ENCODE measurements at regions not wholly inside any gene's neighbourhood (a gene's known extent, or its start where the extent isn't known, plus 50 kb on each side); places are given as distances from the start of the nearest gene placed in this dataset.
"Not testable (repeated sequence)": the region's sequence is repeated elsewhere in the genome, so short reads cannot be mapped to it uniquely, and the experiment has no call there.

- no peak overlapping the region for H3K9ac ChIP-seq (ENCODE audit: insufficient read length)
- H3K9me3 ChIP-seq (ENCODE audit: low read depth, low read length), result no peaks in the 10 kb centered on the region
- no peak for DNase-seq (ENCODE audit: low read depth, low spot score)
- no peak overlapping the region for H3K4me3 ChIP-seq
- no peak overlapping the region for H3K27ac ChIP-seq
- H3K36me3 ChIP-seq (ENCODE audit: insufficient read depth, low read length), result no peaks in the 10 kb centered on the region
- TF ChIP-seq FOXP2 (optimal IDR thresholded peaks at IDR 0.05; ENCODE audit: control extremely low read depth, extremely low read length, insufficient read depth) (no peak), EZH2 (IDR thresholded peaks at IDR 0.05) (no peak), POLR2AphosphoS5 (IDR thresholded peaks at IDR 0.05; ENCODE audit: borderline replicate concordance, low read depth, low read length) (no peak)
These were observed 556.7 kb upstream of the HTR1E start for GRCh38 chr6:86380571-86381125.

- H3K4me3 ChIP-seq, result no peak overlapping the region
- TF ChIP-seq POLR2AphosphoS5 (IDR thresholded peaks at IDR 0.05; ENCODE audit: borderline replicate concordance, low read depth, low read length), result no peak
- no peak for TF ChIP-seq EZH2 (IDR thresholded peaks at IDR 0.05)
- no peak for TF ChIP-seq FOXP2 (optimal IDR thresholded peaks at IDR 0.05; ENCODE audit: control extremely low read depth, extremely low read length, insufficient read depth)
- no peak overlapping the region for H3K27ac ChIP-seq
- H3K9me3 ChIP-seq (ENCODE audit: low read depth, low read length), result no peaks in the 10 kb centered on the region
- no peak for DNase-seq (ENCODE audit: low read depth, low spot score)
- no peaks in the 10 kb centered on the region for H3K36me3 ChIP-seq (ENCODE audit: insufficient read depth, low read length)
- no peak overlapping the region for H3K9ac ChIP-seq (ENCODE audit: insufficient read length)
These were observed 579.5 kb upstream of the HTR1E start for GRCh38 chr6:86357877-86358276.

- no peak for DNase-seq (ENCODE audit: low read depth, low spot score)
- Histone ChIP-seq H3K9me3 (ENCODE audit: low read depth, low read length) (no peaks in the 10 kb centered on the region), H3K9ac (ENCODE audit: insufficient read length) (no peak overlapping the region), H3K4me3 (no peak overlapping the region), H3K36me3 (ENCODE audit: insufficient read depth, low read length) (no peaks in the 10 kb centered on the region), H3K27ac (no peak overlapping the region)
- TF ChIP-seq EZH2 (IDR thresholded peaks at IDR 0.05) (no peak), FOXP2 (optimal IDR thresholded peaks at IDR 0.05; ENCODE audit: control extremely low read depth, extremely low read length, insufficient read depth) (no peak)
These were observed 582.1 kb upstream of the HTR1E start for GRCh38 chr6:86355271-86355670.

GRCh38 chr6:86331919-86332318, 605.4 kb upstream of the HTR1E start:
- no peak for TF ChIP-seq EZH2 (IDR thresholded peaks at IDR 0.05)
- TF ChIP-seq POLR2AphosphoS5 (IDR thresholded peaks at IDR 0.05; ENCODE audit: borderline replicate concordance, low read depth, low read length), result no peak
- TF ChIP-seq FOXP2 (optimal IDR thresholded peaks at IDR 0.05; ENCODE audit: control extremely low read depth, extremely low read length, insufficient read depth), result no peak
- H3K9me3 ChIP-seq (ENCODE audit: low read depth, low read length), result no peaks in the 10 kb centered on the region
- no peak for DNase-seq (ENCODE audit: low read depth, low spot score)
- no peak overlapping the region for H3K27ac ChIP-seq
- no peak overlapping the region for H3K9ac ChIP-seq (ENCODE audit: insufficient read length)
- H3K4me3 ChIP-seq, result no peak overlapping the region
- no peaks in the 10 kb centered on the region for H3K36me3 ChIP-seq (ENCODE audit: insufficient read depth, low read length)

DNA sequence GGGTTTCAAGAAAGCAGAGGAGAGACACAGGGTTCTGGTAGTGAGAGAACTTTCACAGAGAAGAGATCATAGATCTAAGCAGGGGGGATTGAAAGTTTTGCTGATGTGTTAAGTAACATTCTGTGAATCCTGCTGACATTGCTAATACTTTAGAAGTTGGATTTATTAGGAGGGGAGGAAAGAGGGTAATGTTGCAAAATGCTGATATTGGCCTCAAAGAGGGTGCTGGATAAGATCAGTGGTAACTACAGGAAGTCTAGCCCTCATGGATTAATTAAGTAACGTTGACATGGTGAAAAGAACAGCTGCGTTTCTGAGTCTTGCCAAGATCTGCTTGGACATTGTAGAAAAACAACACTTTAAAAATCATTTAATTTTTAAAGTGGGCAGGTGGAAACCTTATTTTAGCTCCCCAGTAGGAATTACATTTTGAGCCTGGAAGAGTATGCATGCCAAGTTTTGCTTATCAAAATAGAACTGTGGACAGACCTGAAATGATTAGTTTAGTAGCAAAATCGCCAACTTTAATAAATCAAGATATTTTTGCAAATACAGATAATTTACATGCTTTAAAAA, 606.0 kb upstream of the HTR1E start:
- TF ChIP-seq POLR2AphosphoS5 (IDR thresholded peaks at IDR 0.05; ENCODE audit: borderline replicate concordance, low read depth, low read length), result peak; percentile 73; the same call in 1 of the 2 replicates
- no peak for TF ChIP-seq EZH2 (IDR thresholded peaks at IDR 0.05)
- H3K27ac ChIP-seq, result peak overlapping the region; percentile 34; the same call in 1 of the 2 replicates
- no peaks in the 10 kb centered on the region for H3K9me3 ChIP-seq (ENCODE audit: low read depth, low read length)
- H3K9ac ChIP-seq (ENCODE audit: insufficient read length), result no peak overlapping the region
- H3K36me3 ChIP-seq (ENCODE audit: insufficient read depth, low read length), result no peaks in the 10 kb centered on the region
- H3K4me3 ChIP-seq, result peak overlapping the region; percentile 28; the same call in 1 of the 2 replicates
- DNase-seq (ENCODE audit: low read depth, low spot score), result peak; percentile 78

- no peak overlapping the region for H3K4me3 ChIP-seq
- DNase-seq (ENCODE audit: low read depth, low spot score), result no peak
- no peaks in the 10 kb centered on the region for H3K36me3 ChIP-seq (ENCODE audit: insufficient read depth, low read length)
- TF ChIP-seq POLR2AphosphoS5 (IDR thresholded peaks at IDR 0.05; ENCODE audit: borderline replicate concordance, low read depth, low read length) (no peak), FOXP2 (optimal IDR thresholded peaks at IDR 0.05; ENCODE audit: control extremely low read depth, extremely low read length, insufficient read depth) (no peak), EZH2 (IDR thresholded peaks at IDR 0.05) (no peak)
- no peak overlapping the region for H3K9ac ChIP-seq (ENCODE audit: insufficient read length)
- no peak overlapping the region for H3K27ac ChIP-seq
- H3K9me3 ChIP-seq (ENCODE audit: low read depth, low read length), result no peaks in the 10 kb centered on the region
These were observed 631.1 kb upstream of the HTR1E start for GRCh38 chr6:86306210-86306609.

GRCh38 chr6:86285876-86286275, 643.2 kb upstream of the SYNCRIP start:
- H3K9me3 ChIP-seq (ENCODE audit: low read depth, low read length), result no peaks in the 10 kb centered on the region
- no peak overlapping the region for H3K27ac ChIP-seq
- H3K36me3 ChIP-seq (ENCODE audit: insufficient read depth, low read length), result no peaks in the 10 kb centered on the region
- H3K4me3 ChIP-seq, result no peak overlapping the region
- TF ChIP-seq FOXP2 (optimal IDR thresholded peaks at IDR 0.05; ENCODE audit: control extremely low read depth, extremely low read length, insufficient read depth), result no peak
- no peak overlapping the region for H3K9ac ChIP-seq (ENCODE audit: insufficient read length)
- DNase-seq (ENCODE audit: low read depth, low spot score), result no peak

DNA sequence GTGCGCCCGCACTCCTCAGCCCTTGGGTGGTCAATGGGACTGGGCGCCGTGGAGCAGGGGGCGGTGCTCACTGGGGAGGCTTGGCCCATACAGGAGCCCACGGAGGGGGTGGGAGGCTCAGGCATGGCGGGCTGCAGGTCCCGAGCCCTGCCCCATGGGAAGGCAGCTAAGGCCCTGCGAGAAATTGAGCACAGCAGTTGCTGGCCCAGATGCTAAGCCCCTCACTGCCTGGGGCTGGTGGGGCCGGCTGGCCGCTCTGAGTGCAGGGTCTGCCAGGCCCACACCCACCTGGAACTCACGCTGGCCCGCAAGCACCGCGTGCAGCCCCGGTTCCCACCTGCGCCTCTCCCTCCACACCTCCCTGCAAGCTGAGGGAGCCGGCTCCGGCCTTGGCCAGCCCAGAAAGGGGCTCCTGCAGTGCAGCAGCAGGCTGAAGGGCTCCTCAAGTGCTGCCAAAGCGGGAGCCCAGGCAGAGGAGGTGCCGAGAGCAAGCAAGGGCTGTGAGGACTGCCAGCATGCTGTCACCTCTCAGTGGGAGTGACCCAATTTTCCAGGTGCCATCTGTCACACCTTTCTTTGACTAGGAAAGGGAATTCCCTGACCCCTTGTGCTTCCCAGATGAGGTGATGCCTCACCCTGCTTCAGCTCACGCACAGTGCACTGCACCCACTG, 642.3 kb upstream of the SYNCRIP start:
- H3K4me3 ChIP-seq; H3K9me3 ChIP-seq (ENCODE audit: low read depth, low read length); H3K27ac ChIP-seq; DNase-seq (ENCODE audit: low read depth, low spot score); H3K36me3 ChIP-seq (ENCODE audit: insufficient read depth, low read length); H3K9ac ChIP-seq (ENCODE audit: insufficient read length): not testable (repeated sequence)

GRCh38 chr6:86283596-86283995, 640.9 kb upstream of the SYNCRIP start:
- H3K4me3 ChIP-seq; H3K9ac ChIP-seq (ENCODE audit: insufficient read length); DNase-seq (ENCODE audit: low read depth, low spot score); H3K27ac ChIP-seq; H3K36me3 ChIP-seq (ENCODE audit: insufficient read depth, low read length); H3K9me3 ChIP-seq (ENCODE audit: low read depth, low read length): not testable (repeated sequence)

All from SK-N-MC (cell line).